H9 (cell line): ENCODE measurements at regions not wholly inside any gene's neighbourhood (a gene's known extent, or its start where the extent isn't known, plus 50 kb on each side); places are given as distances from the start of the nearest gene placed in this dataset.
"Not testable (repeated sequence)": the region's sequence is repeated elsewhere in the genome, so short reads cannot be mapped to it uniquely, and the experiment has no call there.

Source experiments
- DNase-seq: peaks from one replicate; pipeline ENCODE4 v3.0.0-alpha.2; 2017
- H2AFZ ChIP-seq: one replicate; pipeline ENCODE4 v1.6.1; 2013; ENCODE audit warnings: mild to moderate bottlenecking, low read length, control low read depth, moderate library complexity
- H2AK5ac ChIP-seq: 2 replicates; pipeline ENCODE4 v1.6.1; 2013; ENCODE audit warnings: low read length, control low read depth, mixed read lengths; ENCODE audit not compliant: insufficient read length
- H2BK120ac ChIP-seq: one replicate; pipeline ENCODE4 v1.6.1; 2013; ENCODE audit warnings: low read depth, mild to moderate bottlenecking, low read length, control low read depth, inconsistent platforms; ENCODE audit not compliant: poor library complexity, severe bottlenecking
- H2BK12ac ChIP-seq: 2 replicates; pipeline ENCODE4 v1.6.1; 2013; ENCODE audit warnings: low read length, control low read depth, mixed read lengths, low read depth; ENCODE audit not compliant: insufficient read length
- H2BK15ac ChIP-seq: 2 replicates; pipeline ENCODE4 v1.6.1; 2013; ENCODE audit warnings: low read depth, low read length, control low read depth
- H2BK20ac ChIP-seq: one replicate; pipeline ENCODE4 v1.6.1; 2013; ENCODE audit warnings: low read depth, mild to moderate bottlenecking, low read length, control low read depth, inconsistent platforms; ENCODE audit not compliant: poor library complexity, severe bottlenecking
- H2BK5ac ChIP-seq: 2 replicates; pipeline ENCODE4 v1.6.1; 2013; ENCODE audit warnings: low read length, control low read depth, mixed read lengths; ENCODE audit not compliant: insufficient read length
- H3K14ac ChIP-seq: 2 replicates; pipeline ENCODE4 v1.6.1; 2013; ENCODE audit warnings: low read length, control low read depth; ENCODE audit not compliant: insufficient read depth
- H3K18ac ChIP-seq: 2 replicates; pipeline ENCODE4 v1.6.1; 2013; ENCODE audit warnings: low read depth, mild to moderate bottlenecking, mixed read lengths, low read length, control low read depth; ENCODE audit not compliant: insufficient read length
- H3K23ac ChIP-seq: 2 replicates; pipeline ENCODE4 v1.6.1; 2013; ENCODE audit warnings: low read length, control low read depth, mixed read lengths, low read depth; ENCODE audit not compliant: insufficient read length
- H3K23me2 ChIP-seq: 2 replicates; pipeline ENCODE4 v1.6.1; 2013; ENCODE audit warnings: low read depth, mild to moderate bottlenecking, mixed read lengths, low read length, control low read depth; ENCODE audit not compliant: insufficient read length, poor library complexity, severe bottlenecking
- H3K27ac ChIP-seq: 2 replicates; pipeline ENCODE4 v1.5.1; 2013; ENCODE audit warnings: low read length, control low read depth, mixed read lengths, low read depth; ENCODE audit not compliant: insufficient read length
- H3K27me3 ChIP-seq: 2 replicates; pipeline ENCODE4 v1.6.1; 2013; ENCODE audit warnings: low read length, control low read depth, inconsistent platforms; ENCODE audit not compliant: insufficient read depth
- H3K4ac ChIP-seq: 2 replicates; pipeline ENCODE4 v1.6.1; 2013; ENCODE audit warnings: low read depth, mild to moderate bottlenecking, control low read depth, inconsistent platforms, low read length, moderate library complexity
- H3K4me1 ChIP-seq: 2 replicates; pipeline ENCODE4 v1.6.1; 2013; ENCODE audit warnings: low read length, control low read depth, inconsistent platforms; ENCODE audit not compliant: insufficient read depth
- H3K4me2 ChIP-seq: 2 replicates; pipeline ENCODE4 v1.6.1; 2013; ENCODE audit warnings: low read length, control low read depth, mixed read lengths; ENCODE audit not compliant: insufficient read length, insufficient read depth
- H3K56ac ChIP-seq: 2 replicates; pipeline ENCODE4 v1.6.1; 2013; ENCODE audit warnings: low read depth, mild to moderate bottlenecking, mixed read lengths, low read length, control low read depth; ENCODE audit not compliant: insufficient read length
- H3K79me1 ChIP-seq: 2 replicates; pipeline ENCODE4 v1.6.1; 2013; ENCODE audit warnings: low read depth, mild to moderate bottlenecking, moderate library complexity, low read length, control low read depth, inconsistent platforms; ENCODE audit not compliant: insufficient read depth, poor library complexity, severe bottlenecking
- H3K79me2 ChIP-seq: 2 replicates; pipeline ENCODE4 v1.6.1; 2013; ENCODE audit warnings: low read length, control low read depth, inconsistent platforms; ENCODE audit not compliant: insufficient read depth
- H3K9ac ChIP-seq: 2 replicates; pipeline ENCODE4 v1.6.1; 2013; ENCODE audit warnings: low read length, control low read depth, mixed read lengths; ENCODE audit not compliant: insufficient read length; ENCODE audit errors: extremely low read depth
- H3K9me3 ChIP-seq: one replicate; pipeline ENCODE4 v1.6.1; 2013; ENCODE audit warnings: low read depth, low read length, inconsistent platforms; ENCODE audit not compliant: control insufficient read depth
- H3T11ph ChIP-seq: one replicate; pipeline ENCODE4 v1.6.1; 2013; ENCODE audit warnings: mild to moderate bottlenecking, low read length, control low read depth, inconsistent platforms
- H4K20me1 ChIP-seq: one replicate; pipeline ENCODE4 v1.6.1; 2013; ENCODE audit not compliant: control insufficient read depth, insufficient read length, insufficient read depth
- H4K5ac ChIP-seq: 2 replicates; pipeline ENCODE4 v1.6.1; 2013; ENCODE audit warnings: low read depth, mild to moderate bottlenecking, mixed read lengths, low read length, control low read depth; ENCODE audit not compliant: insufficient read length
- H4K8ac ChIP-seq: replicated peaks from 2 replicates; pipeline ENCODE4 v1.6.1; 2013; ENCODE audit warnings: low read length, control low read depth, mixed read lengths, low read depth; ENCODE audit not compliant: insufficient read length
- H4K91ac ChIP-seq: 2 replicates; pipeline ENCODE4 v1.6.1; 2013; ENCODE audit warnings: low read depth, mild to moderate bottlenecking, moderate library complexity, mixed read lengths, low read length, control low read depth; ENCODE audit not compliant: insufficient read length
- H3K27ac Mint-ChIP-seq, 3 experiments: 2 replicates in 2 of 3; 3 replicates in 1 of 3; pipeline ENCODE4 v1.8.0; 2020 to 2021; ENCODE audit warnings: mixed read lengths in 3 of 3, mild to moderate bottlenecking in 1 of 3, moderate library complexity in 1 of 3
- H3K27me3 Mint-ChIP-seq: 2 replicates; pipeline ENCODE4 v1.8.0; 2021; ENCODE audit warnings: low read depth, mild to moderate bottlenecking, moderate library complexity, mixed read lengths
- H3K36me3 Mint-ChIP-seq, 3 experiments: 2 replicates in 2 of 3; 3 replicates in 1 of 3; pipeline ENCODE4 v1.8.0; 2020 to 2021; ENCODE audit warnings: low read depth in 3 of 3, mixed read lengths in 3 of 3; ENCODE audit not compliant: insufficient read depth in 1 of 3
- H3K4me1 Mint-ChIP-seq, 2 experiments: 2 replicates each; pipeline ENCODE4 v1.8.0; 2020; ENCODE audit warnings: mixed read lengths in 2 of 2
- H3K4me3 Mint-ChIP-seq, 2 experiments: 2 replicates in 1 of 2; 3 replicates in 1 of 2; pipeline ENCODE4 v1.8.0; 2020 to 2021; ENCODE audit warnings: mild to moderate bottlenecking in 2 of 2, mixed read lengths in 2 of 2, moderate library complexity in 1 of 2
- H3K9me3 Mint-ChIP-seq, 2 experiments: 2 replicates in 1 of 2; 3 replicates in 1 of 2; pipeline ENCODE4 v1.8.0; 2020; ENCODE audit warnings: mild to moderate bottlenecking in 2 of 2, mixed read lengths in 2 of 2, moderate library complexity in 1 of 2
- CTCF ChIP-seq: fragments of 200-600 bp; sonication (generic); conservative IDR thresholded peaks from 3 replicates; pipeline ENCODE4 v1.8.0; 2021; ENCODE audit warnings: antibody characterized with exemption, mild to moderate bottlenecking
- WGBS: extraction: QIAGEN DNeasy Blood & Tissue Kit; methylation state at CpG from one replicate; pipeline ENCODE4 v1.1.7; 2013; ENCODE audit warnings: missing lambda C conversion rate, low lambda C conversion rate, mixed read lengths; ENCODE audit not compliant: insufficient read length; ENCODE audit errors: extremely low coverage; 5-methylcytosine and 5-hydroxymethylcytosine counted together

GRCh38 chr1:199929556-199929955, 98.0 kb upstream of the NR5A2 start:
- Mint-ChIP-seq H3K36me3 (no peaks in the 10 kb centered on the region; a peak in 1 of 7 replicates), H3K4me1 (peaks cover 4 to 6% of the 10 kb centered on the region in 2 experiments; a peak in 3 of 4 replicates), H3K27ac (no peak overlapping the region), H3K27me3 (no peaks in the 10 kb centered on the region), H3K4me3 (no peak overlapping the region), H3K9me3 (no peaks in the 10 kb centered on the region)
- no peak overlapping the region for H2BK15ac ChIP-seq
- H4K5ac ChIP-seq = no peak overlapping the region
- no peak overlapping the region for H2BK20ac ChIP-seq
- H2BK5ac ChIP-seq = no peak overlapping the region
- no peak overlapping the region for H4K8ac ChIP-seq
- H3K79me1 ChIP-seq = no peaks in the 10 kb centered on the region
- H3K4me1 ChIP-seq = no peaks in the 10 kb centered on the region
- DNase-seq = no peak
- no peak overlapping the region for H3K56ac ChIP-seq
- H3K4me2 ChIP-seq = no peak overlapping the region
- no peak overlapping the region for H2BK120ac ChIP-seq
- no peaks in the 10 kb centered on the region for H3K27me3 ChIP-seq
- H3K9me3 ChIP-seq = no peaks in the 10 kb centered on the region
- H3K4ac ChIP-seq = no peak overlapping the region
- no peak overlapping the region for H2BK12ac ChIP-seq
- H3K23me2 ChIP-seq = no peaks in the 10 kb centered on the region
- H3K23ac ChIP-seq = no peak overlapping the region
- H3T11ph ChIP-seq = no peak overlapping the region
- TF ChIP-seq CTCF = no peak
- no peak overlapping the region for H3K9ac ChIP-seq
- no peaks in the 10 kb centered on the region for H4K20me1 ChIP-seq
- no peak overlapping the region for H3K18ac ChIP-seq
- no peaks in the 10 kb centered on the region for H3K79me2 ChIP-seq
- H2AFZ ChIP-seq = no peak overlapping the region
- no peak overlapping the region for H4K91ac ChIP-seq
- H3K27ac ChIP-seq = no peak overlapping the region
- H3K14ac ChIP-seq = no peak overlapping the region
- H2AK5ac ChIP-seq = no peak overlapping the region
- WGBS = no CpG with 5 or more reads among the region's 3 CpGs

GRCh38 chr1:199930067-199930466, 97.4 kb upstream of the NR5A2 start:
- not testable (repeated sequence) for H3K4me2 ChIP-seq, H2BK120ac ChIP-seq, H2BK12ac ChIP-seq, H3K4ac ChIP-seq, H3K18ac ChIP-seq, H3K14ac ChIP-seq, H3K4me1 Mint-ChIP-seq, H3K23me2 ChIP-seq, H3K27me3 Mint-ChIP-seq, H3K79me2 ChIP-seq, H4K8ac ChIP-seq, H3K4me3 Mint-ChIP-seq, H3K56ac ChIP-seq, H2AK5ac ChIP-seq, H3K27me3 ChIP-seq, H3K27ac ChIP-seq, H3K9me3 ChIP-seq, H3K9me3 Mint-ChIP-seq, H3K36me3 Mint-ChIP-seq, H3K79me1 ChIP-seq, H3K27ac Mint-ChIP-seq, H3K23ac ChIP-seq, H4K91ac ChIP-seq, H4K20me1 ChIP-seq, H4K5ac ChIP-seq, DNase-seq, H3K9ac ChIP-seq, H3T11ph ChIP-seq, H2AFZ ChIP-seq, H2BK20ac ChIP-seq, H2BK5ac ChIP-seq, H3K4me1 ChIP-seq, H2BK15ac ChIP-seq
- no CpG with 5 or more reads among the region's 5 CpGs for WGBS
